ENCODE measurements at regions not wholly inside any gene's neighbourhood (a gene's known extent, or its start where the extent isn't known, plus 50 kb on each side); places are given as distances from the start of the nearest gene placed in this dataset.

DNA sequence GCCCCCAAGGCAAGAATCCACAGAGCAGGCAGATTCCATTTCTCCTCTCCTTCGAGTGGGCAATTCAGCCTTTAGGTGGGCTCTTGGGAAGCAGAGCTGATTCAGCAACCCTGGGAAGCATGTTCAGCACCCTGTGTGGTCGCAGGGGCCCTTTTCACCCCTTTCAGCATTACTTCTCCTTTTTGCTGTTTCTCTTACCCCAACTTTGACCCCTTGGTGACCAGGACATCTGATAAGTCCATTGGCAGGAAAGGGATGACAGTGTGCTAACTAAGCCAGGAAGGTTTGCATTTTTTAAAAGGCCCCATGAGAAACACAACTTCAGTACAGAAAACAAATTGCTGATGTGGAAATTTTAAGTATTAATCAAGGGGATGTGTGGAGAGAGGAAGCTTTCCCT lies 283.7 kb upstream of the NRP1 start:
- H3K4me3 Mint-ChIP-seq = no peak overlapping the region
- no peak overlapping the region for H3K23ac ChIP-seq (ENCODE audit: insufficient read length, low read depth, low read length)
- no peak overlapping the region for H2AFZ ChIP-seq (ENCODE audit: low read length)
- H3K27me3 ChIP-seq (ENCODE audit: insufficient read depth, low read length) = no peaks in the 10 kb centered on the region
- H3K9ac ChIP-seq (ENCODE audit: extremely low read depth, insufficient read length, low read length) = no peak overlapping the region
- H3K18ac ChIP-seq (ENCODE audit: insufficient read length, low read depth, low read length) = no peak overlapping the region
- no peaks in the 10 kb centered on the region for H3K27me3 Mint-ChIP-seq (ENCODE audit: low read depth)
- H3K27ac Mint-ChIP-seq = no peak overlapping the region
- no peak overlapping the region for H3K56ac ChIP-seq (ENCODE audit: insufficient read length, low read depth, low read length)
- no peak overlapping the region for H2BK120ac ChIP-seq (ENCODE audit: low read depth, low read length, poor library complexity, severe bottlenecking)
- H2AK5ac ChIP-seq (ENCODE audit: insufficient read length, low read length) = no peak overlapping the region
- H3K4ac ChIP-seq (ENCODE audit: low read depth, low read length) = no peak overlapping the region
- H4K8ac ChIP-seq (replicated peaks; ENCODE audit: insufficient read length, low read depth, low read length) = no peak overlapping the region
- no peak for DNase-seq
- no peak overlapping the region for H2BK12ac ChIP-seq (ENCODE audit: insufficient read length, low read depth, low read length)
- H3K79me1 ChIP-seq (ENCODE audit: insufficient read depth, low read depth, low read length, poor library complexity, severe bottlenecking) = no peaks in the 10 kb centered on the region
- H4K20me1 ChIP-seq (ENCODE audit: control insufficient read depth, insufficient read depth, insufficient read length) = no peaks in the 10 kb centered on the region
- H3K4me1 Mint-ChIP-seq = peaks cover 0 to 2% of the 10 kb centered on the region in 2 experiments; a peak in 1 of 4 replicates
- H3K79me2 ChIP-seq (ENCODE audit: insufficient read depth, low read length) = no peaks in the 10 kb centered on the region
- H3K4me1 ChIP-seq (ENCODE audit: insufficient read depth, low read length) = no peaks in the 10 kb centered on the region
- no peak overlapping the region for H4K91ac ChIP-seq (ENCODE audit: insufficient read length, low read depth, low read length)
- H4K5ac ChIP-seq (ENCODE audit: insufficient read length, low read depth, low read length) = no peak overlapping the region
- TF ChIP-seq, protein P1, sequence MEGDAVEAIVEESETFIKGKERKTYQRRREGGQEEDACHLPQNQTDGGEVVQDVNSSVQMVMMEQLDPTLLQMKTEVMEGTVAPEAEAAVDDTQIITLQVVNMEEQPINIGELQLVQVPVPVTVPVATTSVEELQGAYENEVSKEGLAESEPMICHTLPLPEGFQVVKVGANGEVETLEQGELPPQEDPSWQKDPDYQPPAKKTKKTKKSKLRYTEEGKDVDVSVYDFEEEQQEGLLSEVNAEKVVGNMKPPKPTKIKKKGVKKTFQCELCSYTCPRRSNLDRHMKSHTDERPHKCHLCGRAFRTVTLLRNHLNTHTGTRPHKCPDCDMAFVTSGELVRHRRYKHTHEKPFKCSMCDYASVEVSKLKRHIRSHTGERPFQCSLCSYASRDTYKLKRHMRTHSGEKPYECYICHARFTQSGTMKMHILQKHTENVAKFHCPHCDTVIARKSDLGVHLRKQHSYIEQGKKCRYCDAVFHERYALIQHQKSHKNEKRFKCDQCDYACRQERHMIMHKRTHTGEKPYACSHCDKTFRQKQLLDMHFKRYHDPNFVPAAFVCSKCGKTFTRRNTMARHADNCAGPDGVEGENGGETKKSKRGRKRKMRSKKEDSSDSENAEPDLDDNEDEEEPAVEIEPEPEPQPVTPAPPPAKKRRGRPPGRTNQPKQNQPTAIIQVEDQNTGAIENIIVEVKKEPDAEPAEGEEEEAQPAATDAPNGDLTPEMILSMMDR (conservative IDR thresholded peaks at IDR 0.05) = no peak
- H2BK5ac ChIP-seq (ENCODE audit: insufficient read length, low read length) = no peak overlapping the region
- no peak overlapping the region for H3T11ph ChIP-seq (ENCODE audit: low read length)
- H3K9me3 ChIP-seq (ENCODE audit: control insufficient read depth, low read depth, low read length) = no peaks in the 10 kb centered on the region
- H3K36me3 Mint-ChIP-seq (ENCODE audit: insufficient read depth in 1 of 3, low read depth in 3 of 3) = peaks cover 0 to 12% (median 0%) of the 10 kb centered on the region in 3 experiments; a peak in 3 of 7 replicates
- H3K4me2 ChIP-seq (ENCODE audit: insufficient read depth, insufficient read length, low read length) = no peak overlapping the region
- no peak overlapping the region for H3K14ac ChIP-seq (ENCODE audit: insufficient read depth, low read length)
- no peak overlapping the region for H2BK20ac ChIP-seq (ENCODE audit: low read depth, low read length, poor library complexity, severe bottlenecking)
- H3K23me2 ChIP-seq (ENCODE audit: insufficient read length, low read depth, low read length, poor library complexity, severe bottlenecking) = no peaks in the 10 kb centered on the region
- no CpG with 5 or more reads among the region's 2 CpGs for WGBS (ENCODE audit: extremely low coverage, insufficient read length, low lambda C conversion rate)
- H2BK15ac ChIP-seq (ENCODE audit: low read depth, low read length) = no peak overlapping the region
- no peak overlapping the region for H3K27ac ChIP-seq (ENCODE audit: insufficient read length, low read depth, low read length)
- H3K9me3 Mint-ChIP-seq = peaks cover 0 to 5% of the 10 kb centered on the region in 2 experiments; a peak in 2 of 5 replicates

Measured in H9 (cell line).